Neural cell (in vitro differentiated cells): ENCODE measurements at regions not wholly inside any gene's neighbourhood (a gene's known extent, or its start where the extent isn't known, plus 50 kb on each side); places are given as distances from the start of the nearest gene placed in this dataset.

Source experiments
- H2AFZ ChIP-seq: fragments of 200-600, 300-800 bp; sonication (generic), shearing (Covaris generic); 2 replicates; pipeline ENCODE4 v1.6.0; 2014; ENCODE audit warnings: low read depth, mild to moderate bottlenecking, antibody characterized with exemption, low read length, moderate library complexity
- H3F3A ChIP-seq: fragments of 200-600 bp; shearing (Covaris generic); 2 replicates; pipeline ENCODE4 v1.6.1; 2016; ENCODE audit warnings: mild to moderate bottlenecking, moderate library complexity, mixed read lengths, antibody characterized with exemption, low read length; ENCODE audit not compliant: insufficient read depth, poor library complexity, severe bottlenecking
- H3K27ac ChIP-seq: fragments of 200-600, 300-800 bp; sonication (generic), shearing (Covaris generic); 2 replicates; pipeline ENCODE4 v1.5.1; 2014; ENCODE audit warnings: mild to moderate bottlenecking, low read length, moderate library complexity
- H3K27me3 ChIP-seq: fragments of 300-800, 200-600 bp; sonication (generic), shearing (Covaris generic); 2 replicates; pipeline ENCODE4 v1.6.0; 2014; ENCODE audit warnings: mild to moderate bottlenecking, low read depth, low read length, moderate library complexity; ENCODE audit not compliant: insufficient read depth
- H3K36me3 ChIP-seq: fragments of 300-800, 200-600 bp; sonication (generic), shearing (Covaris generic); 2 replicates; pipeline ENCODE4 v1.5.1; 2014; ENCODE audit warnings: mild to moderate bottlenecking, antibody characterized with exemption, low read length, moderate library complexity; ENCODE audit not compliant: insufficient read depth
- H3K4me2 ChIP-seq: fragments of 300-800, 200-600 bp; sonication (generic), shearing (Covaris generic); 2 replicates; pipeline ENCODE4 v1.6.0; 2014; ENCODE audit warnings: mild to moderate bottlenecking, low read length
- H3K4me3 ChIP-seq: fragments of 300-800, 200-600 bp; sonication (generic), shearing (Covaris generic); 2 replicates; pipeline ENCODE4 v1.5.1; 2014; ENCODE audit warnings: mild to moderate bottlenecking, low read length, moderate library complexity
- H3K79me2 ChIP-seq: fragments of 200-600 bp; shearing (Covaris generic); replicated peaks from 2 replicates; pipeline ENCODE4 v1.6.0; 2014; ENCODE audit warnings: mild to moderate bottlenecking, low read length, moderate library complexity; ENCODE audit not compliant: insufficient read depth
- H3K9ac ChIP-seq: fragments of 300-800, 200-600 bp; sonication (generic), shearing (Covaris generic); 2 replicates; pipeline ENCODE4 v1.6.1; 2016; ENCODE audit warnings: mild to moderate bottlenecking, low read length, mixed read lengths
- H3K9me2 ChIP-seq: fragments of 200-600 bp; shearing (Covaris generic); 2 replicates; pipeline ENCODE4 v1.6.1; 2016; ENCODE audit warnings: mild to moderate bottlenecking, low read length, mixed read lengths; ENCODE audit not compliant: insufficient read depth
- H3K9me3 ChIP-seq: fragments of 200-600, 300-800 bp; sonication (generic), shearing (Covaris generic); 2 replicates; pipeline ENCODE4 v1.6.1; 2016; ENCODE audit warnings: mild to moderate bottlenecking, mixed run types, low read length, moderate library complexity, mixed read lengths
- H4K20me1 ChIP-seq: fragments of 200-600 bp; shearing (Covaris generic); 2 replicates; pipeline ENCODE4 v1.6.1; 2016; ENCODE audit warnings: mild to moderate bottlenecking, mixed run types; ENCODE audit not compliant: insufficient read depth
- EP300 ChIP-seq: fragments of 450-650 bp; conservative IDR thresholded peaks from 2 replicates; pipeline ENCODE4 v1.6.1; 2014; ENCODE audit warnings: antibody characterized with exemption, mild to moderate bottlenecking, moderate library complexity; ENCODE audit not compliant: poor library complexity, severe bottlenecking
- EZH2 ChIP-seq: fragments of 200-600, 300-800 bp; shearing (Covaris generic), sonication (generic); IDR thresholded peaks from 2 replicates; pipeline ENCODE4 v1.6.1; 2014; ENCODE audit warnings: antibody characterized with exemption, low read length, borderline replicate concordance, mild to moderate bottlenecking; ENCODE audit not compliant: insufficient read depth, poor library complexity, severe bottlenecking
- MXI1 ChIP-seq: fragments of 450-650 bp; conservative IDR thresholded peaks from 2 replicates; pipeline ENCODE4 v1.6.1; 2014; ENCODE audit warnings: antibody characterized with exemption, mild to moderate bottlenecking; ENCODE audit not compliant: poor library complexity, severe bottlenecking
- POLR2AphosphoS5 ChIP-seq: IDR thresholded peaks from 2 replicates; pipeline ENCODE4 v1.6.1; 2012
- RAD21 ChIP-seq: fragments of 450-650 bp; conservative IDR thresholded peaks from 2 replicates; pipeline ENCODE4 v1.6.1; 2014; ENCODE audit warnings: antibody characterized with exemption, mild to moderate bottlenecking, moderate library complexity
- SMC3 ChIP-seq: fragments of 450-650 bp; conservative IDR thresholded peaks from 2 replicates; pipeline ENCODE4 v1.6.1; 2014; ENCODE audit warnings: antibody characterized with exemption, mild to moderate bottlenecking, moderate library complexity; ENCODE audit not compliant: poor library complexity
- TAF1 ChIP-seq: IDR thresholded peaks from 2 replicates; pipeline ENCODE4 v1.6.1; 2012; ENCODE audit warnings: low read depth
- TF ChIP-seq, protein P1 (sequence below): IDR thresholded peaks from 2 replicates; pipeline ENCODE4 v1.6.1; 2012; ENCODE audit warnings: borderline replicate concordance
- TF ChIP-seq, protein P2 (sequence below): fragments of 450-650 bp; IDR thresholded peaks from 2 replicates; pipeline ENCODE4 v1.5.1; 2014; ENCODE audit warnings: antibody characterized with exemption, mild to moderate bottlenecking, moderate library complexity; ENCODE audit not compliant: poor library complexity, severe bottlenecking

DNA sequence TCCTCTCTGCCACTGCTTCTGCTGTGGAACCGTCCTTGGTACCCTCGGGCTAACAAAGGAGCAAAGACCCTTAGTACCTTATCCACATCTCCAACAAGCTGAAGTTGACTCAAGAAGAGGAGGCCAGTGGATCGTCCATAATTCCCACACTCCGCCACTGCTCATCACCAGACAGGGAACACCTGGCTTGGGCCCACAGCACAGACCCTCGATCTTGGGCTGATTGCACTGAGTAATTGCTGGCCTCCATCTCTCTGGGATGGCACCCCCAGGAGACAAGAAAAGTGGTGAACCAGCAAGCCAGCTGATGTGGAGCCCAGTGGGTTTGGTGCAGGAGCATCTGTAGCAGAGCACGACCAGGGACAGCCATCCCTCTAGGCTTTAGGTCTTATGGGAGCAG is 109.4 kb upstream of the GRIK2 start:
- no peaks in the 10 kb centered on the region for H3K9me2 ChIP-seq
- H3K27me3 ChIP-seq, result no peaks in the 10 kb centered on the region
- TF ChIP-seq MXI1, result no peak
- TF ChIP-seq, protein P1, sequence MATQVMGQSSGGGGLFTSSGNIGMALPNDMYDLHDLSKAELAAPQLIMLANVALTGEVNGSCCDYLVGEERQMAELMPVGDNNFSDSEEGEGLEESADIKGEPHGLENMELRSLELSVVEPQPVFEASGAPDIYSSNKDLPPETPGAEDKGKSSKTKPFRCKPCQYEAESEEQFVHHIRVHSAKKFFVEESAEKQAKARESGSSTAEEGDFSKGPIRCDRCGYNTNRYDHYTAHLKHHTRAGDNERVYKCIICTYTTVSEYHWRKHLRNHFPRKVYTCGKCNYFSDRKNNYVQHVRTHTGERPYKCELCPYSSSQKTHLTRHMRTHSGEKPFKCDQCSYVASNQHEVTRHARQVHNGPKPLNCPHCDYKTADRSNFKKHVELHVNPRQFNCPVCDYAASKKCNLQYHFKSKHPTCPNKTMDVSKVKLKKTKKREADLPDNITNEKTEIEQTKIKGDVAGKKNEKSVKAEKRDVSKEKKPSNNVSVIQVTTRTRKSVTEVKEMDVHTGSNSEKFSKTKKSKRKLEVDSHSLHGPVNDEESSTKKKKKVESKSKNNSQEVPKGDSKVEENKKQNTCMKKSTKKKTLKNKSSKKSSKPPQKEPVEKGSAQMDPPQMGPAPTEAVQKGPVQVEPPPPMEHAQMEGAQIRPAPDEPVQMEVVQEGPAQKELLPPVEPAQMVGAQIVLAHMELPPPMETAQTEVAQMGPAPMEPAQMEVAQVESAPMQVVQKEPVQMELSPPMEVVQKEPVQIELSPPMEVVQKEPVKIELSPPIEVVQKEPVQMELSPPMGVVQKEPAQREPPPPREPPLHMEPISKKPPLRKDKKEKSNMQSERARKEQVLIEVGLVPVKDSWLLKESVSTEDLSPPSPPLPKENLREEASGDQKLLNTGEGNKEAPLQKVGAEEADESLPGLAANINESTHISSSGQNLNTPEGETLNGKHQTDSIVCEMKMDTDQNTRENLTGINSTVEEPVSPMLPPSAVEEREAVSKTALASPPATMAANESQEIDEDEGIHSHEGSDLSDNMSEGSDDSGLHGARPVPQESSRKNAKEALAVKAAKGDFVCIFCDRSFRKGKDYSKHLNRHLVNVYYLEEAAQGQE, result no peak
- TF ChIP-seq, protein P2, sequence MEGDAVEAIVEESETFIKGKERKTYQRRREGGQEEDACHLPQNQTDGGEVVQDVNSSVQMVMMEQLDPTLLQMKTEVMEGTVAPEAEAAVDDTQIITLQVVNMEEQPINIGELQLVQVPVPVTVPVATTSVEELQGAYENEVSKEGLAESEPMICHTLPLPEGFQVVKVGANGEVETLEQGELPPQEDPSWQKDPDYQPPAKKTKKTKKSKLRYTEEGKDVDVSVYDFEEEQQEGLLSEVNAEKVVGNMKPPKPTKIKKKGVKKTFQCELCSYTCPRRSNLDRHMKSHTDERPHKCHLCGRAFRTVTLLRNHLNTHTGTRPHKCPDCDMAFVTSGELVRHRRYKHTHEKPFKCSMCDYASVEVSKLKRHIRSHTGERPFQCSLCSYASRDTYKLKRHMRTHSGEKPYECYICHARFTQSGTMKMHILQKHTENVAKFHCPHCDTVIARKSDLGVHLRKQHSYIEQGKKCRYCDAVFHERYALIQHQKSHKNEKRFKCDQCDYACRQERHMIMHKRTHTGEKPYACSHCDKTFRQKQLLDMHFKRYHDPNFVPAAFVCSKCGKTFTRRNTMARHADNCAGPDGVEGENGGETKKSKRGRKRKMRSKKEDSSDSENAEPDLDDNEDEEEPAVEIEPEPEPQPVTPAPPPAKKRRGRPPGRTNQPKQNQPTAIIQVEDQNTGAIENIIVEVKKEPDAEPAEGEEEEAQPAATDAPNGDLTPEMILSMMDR, result no peak
- no peak for TF ChIP-seq RAD21
- TF ChIP-seq EP300, result no peak
- TF ChIP-seq EZH2, result no peak
- TF ChIP-seq TAF1, result no peak
- no peak for TF ChIP-seq POLR2AphosphoS5
- no peak for TF ChIP-seq SMC3
- H3K36me3 ChIP-seq, result no peaks in the 10 kb centered on the region
- no peaks in the 10 kb centered on the region for H3K9me3 ChIP-seq
- no peak overlapping the region for H3K4me2 ChIP-seq
- no peaks in the 10 kb centered on the region for H3K79me2 ChIP-seq
- no peak overlapping the region for H2AFZ ChIP-seq
- no peaks in the 10 kb centered on the region for H3F3A ChIP-seq
- H4K20me1 ChIP-seq, result no peaks in the 10 kb centered on the region
- H3K4me3 ChIP-seq, result no peak overlapping the region
- H3K9ac ChIP-seq, result no peak overlapping the region
- H3K27ac ChIP-seq, result no peak overlapping the region

DNA sequence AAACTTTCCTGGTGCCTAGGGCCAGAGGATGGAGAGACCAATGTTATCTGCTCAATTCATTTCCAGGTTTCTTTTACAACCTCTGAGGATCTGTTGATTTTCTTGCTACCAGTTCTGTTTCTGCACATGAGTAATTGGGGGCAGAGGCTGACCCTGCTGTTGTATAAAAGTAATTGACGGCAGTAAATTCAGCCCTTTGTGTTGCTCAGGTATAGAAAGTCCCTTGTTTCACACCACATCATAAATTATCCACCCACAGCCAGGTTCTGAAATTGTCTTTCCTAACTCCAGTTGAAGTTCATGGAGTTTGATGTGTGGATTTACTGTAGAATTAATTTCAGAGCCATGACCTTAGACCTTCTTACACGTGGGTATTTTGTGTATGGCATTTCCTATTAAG is 107.4 kb upstream of the GRIK2 start:
- Histone ChIP-seq H3K9me2 (no peaks in the 10 kb centered on the region), H3F3A (no peaks in the 10 kb centered on the region), H4K20me1 (no peaks in the 10 kb centered on the region), H3K4me2 (no peak overlapping the region), H3K27me3 (no peaks in the 10 kb centered on the region), H3K36me3 (no peaks in the 10 kb centered on the region), H2AFZ (no peak overlapping the region), H3K9me3 (no peaks in the 10 kb centered on the region), H3K79me2 (no peaks in the 10 kb centered on the region), H3K27ac (no peak overlapping the region), H3K9ac (no peak overlapping the region), H3K4me3 (no peak overlapping the region)
- no peak for TF ChIP-seq POLR2AphosphoS5
- no peak for TF ChIP-seq EP300
- TF ChIP-seq EZH2, result no peak
- no peak for TF ChIP-seq SMC3
- TF ChIP-seq, protein P2, result no peak
- TF ChIP-seq RAD21, result no peak
- TF ChIP-seq, protein P1, result no peak
- TF ChIP-seq TAF1, result no peak
- TF ChIP-seq MXI1, result no peak
